ENCODE measurements at regions not wholly inside any gene's neighbourhood (a gene's known extent, or its start where the extent isn't known, plus 50 kb on each side); places are given as distances from the start of the nearest gene placed in this dataset.
"Not testable (repeated sequence)": the region's sequence is repeated elsewhere in the genome, so short reads cannot be mapped to it uniquely, and the experiment has no call there.

DNA sequence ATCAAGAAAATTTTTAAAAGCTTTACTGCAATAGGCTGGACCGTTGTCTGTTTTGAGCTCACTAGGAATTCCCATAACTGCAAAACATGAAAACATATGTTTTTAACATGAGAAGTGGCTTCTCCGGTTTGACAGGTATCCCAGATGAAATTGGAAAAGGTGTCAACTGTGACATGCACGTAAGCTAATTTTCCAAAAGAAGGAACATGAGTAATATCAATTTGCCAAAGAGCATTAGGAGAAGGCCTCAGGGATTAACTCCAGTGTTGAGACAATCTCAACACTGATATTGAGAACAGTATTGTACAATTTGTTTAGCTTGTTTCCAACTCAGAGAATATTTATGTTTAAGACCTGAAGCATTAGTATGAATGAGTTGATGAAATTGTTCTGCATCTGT, 215.5 kb upstream of the KCNN2 start:
- Histone ChIP-seq H3K4me3 (ENCODE audit: low read length) (no peak overlapping the region), H4K20me1 (ENCODE audit: insufficient read depth, low read length) (no peaks in the 10 kb centered on the region), H3K4me1 (ENCODE audit: low read length) (no peaks in the 10 kb centered on the region), H3K9me3 (ENCODE audit: insufficient read depth, low read length) (no peaks in the 10 kb centered on the region), H3K27ac (ENCODE audit: low read length) (no peak overlapping the region), H3K27me3 (ENCODE audit: low read depth, low read length) (no peaks in the 10 kb centered on the region), H3K79me2 (ENCODE audit: low read length) (no peaks in the 10 kb centered on the region), H3K4me2 (ENCODE audit: low read length) (no peak overlapping the region), H3K9ac (ENCODE audit: low read length) (no peak overlapping the region), H2AFZ (ENCODE audit: low read depth, low read length) (no peak overlapping the region), H3K36me3 (replicated peaks; ENCODE audit: low read depth, low read length) (no peaks in the 10 kb centered on the region)
- TF ChIP-seq, protein P1, sequence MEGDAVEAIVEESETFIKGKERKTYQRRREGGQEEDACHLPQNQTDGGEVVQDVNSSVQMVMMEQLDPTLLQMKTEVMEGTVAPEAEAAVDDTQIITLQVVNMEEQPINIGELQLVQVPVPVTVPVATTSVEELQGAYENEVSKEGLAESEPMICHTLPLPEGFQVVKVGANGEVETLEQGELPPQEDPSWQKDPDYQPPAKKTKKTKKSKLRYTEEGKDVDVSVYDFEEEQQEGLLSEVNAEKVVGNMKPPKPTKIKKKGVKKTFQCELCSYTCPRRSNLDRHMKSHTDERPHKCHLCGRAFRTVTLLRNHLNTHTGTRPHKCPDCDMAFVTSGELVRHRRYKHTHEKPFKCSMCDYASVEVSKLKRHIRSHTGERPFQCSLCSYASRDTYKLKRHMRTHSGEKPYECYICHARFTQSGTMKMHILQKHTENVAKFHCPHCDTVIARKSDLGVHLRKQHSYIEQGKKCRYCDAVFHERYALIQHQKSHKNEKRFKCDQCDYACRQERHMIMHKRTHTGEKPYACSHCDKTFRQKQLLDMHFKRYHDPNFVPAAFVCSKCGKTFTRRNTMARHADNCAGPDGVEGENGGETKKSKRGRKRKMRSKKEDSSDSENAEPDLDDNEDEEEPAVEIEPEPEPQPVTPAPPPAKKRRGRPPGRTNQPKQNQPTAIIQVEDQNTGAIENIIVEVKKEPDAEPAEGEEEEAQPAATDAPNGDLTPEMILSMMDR (IDR thresholded peaks at IDR 0.05; ENCODE audit: low read depth, low read length) = no peak
- no peak for TF ChIP-seq EZH2phosphoT487 (IDR thresholded peaks at IDR 0.05; ENCODE audit: low read depth)

DNA sequence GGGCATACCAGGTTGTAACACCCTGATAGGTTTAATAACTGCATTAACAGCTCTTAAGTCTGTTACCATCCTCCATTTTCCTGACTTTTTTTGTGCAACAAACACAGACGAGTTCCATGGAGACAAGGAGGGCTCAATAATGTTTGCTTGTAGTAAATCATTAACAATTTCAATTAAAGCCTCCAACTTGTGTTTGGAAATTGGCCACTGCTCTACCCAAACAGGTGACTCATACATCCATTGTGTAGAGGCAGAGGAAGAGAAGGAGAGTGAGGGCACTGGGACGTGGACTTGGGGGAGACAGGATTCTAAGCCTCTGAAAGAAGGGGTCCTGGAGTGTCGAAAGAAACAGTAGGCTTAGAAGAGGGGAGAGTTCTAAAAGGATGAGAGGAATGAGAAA, 213.6 kb upstream of the KCNN2 start:
- Histone ChIP-seq H3K9me3 (ENCODE audit: insufficient read depth, low read length) (no peaks in the 10 kb centered on the region), H3K4me3 (ENCODE audit: low read length) (no peak overlapping the region), H3K4me2 (ENCODE audit: low read length) (no peak overlapping the region), H3K27me3 (ENCODE audit: low read depth, low read length) (no peaks in the 10 kb centered on the region), H3K9ac (ENCODE audit: low read length) (no peak overlapping the region), H3K27ac (ENCODE audit: low read length) (no peak overlapping the region), H3K79me2 (ENCODE audit: low read length) (no peaks in the 10 kb centered on the region), H4K20me1 (ENCODE audit: insufficient read depth, low read length) (no peaks in the 10 kb centered on the region), H3K4me1 (ENCODE audit: low read length) (no peaks in the 10 kb centered on the region), H2AFZ (ENCODE audit: low read depth, low read length) (no peak overlapping the region), H3K36me3 (replicated peaks; ENCODE audit: low read depth, low read length) (no peaks in the 10 kb centered on the region)
- TF ChIP-seq EZH2phosphoT487 (IDR thresholded peaks at IDR 0.05; ENCODE audit: low read depth) = no peak
- TF ChIP-seq, protein P1 (IDR thresholded peaks at IDR 0.05; ENCODE audit: low read depth, low read length) = no peak

DNA sequence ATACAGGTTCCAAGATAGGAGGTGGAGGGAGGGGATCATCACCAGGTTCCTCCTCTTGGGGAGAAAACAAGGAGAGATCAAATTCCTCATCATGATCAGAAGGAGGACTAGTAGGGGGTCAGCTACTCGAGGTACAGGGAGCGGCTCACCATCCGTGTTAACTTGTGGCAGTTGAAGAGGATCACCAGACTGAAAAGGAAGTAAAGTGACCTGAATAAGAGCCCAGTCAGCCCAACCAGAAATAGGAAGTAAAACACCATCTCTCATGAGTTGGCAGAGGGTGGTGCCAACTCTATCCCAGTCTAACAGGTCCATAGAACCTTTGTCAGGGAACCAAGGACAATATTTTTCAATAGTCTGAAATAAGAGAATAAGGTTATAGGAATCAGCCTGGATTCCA, 213.1 kb upstream of the KCNN2 start:
- H3K27me3 ChIP-seq (ENCODE audit: low read depth, low read length); H3K4me3 ChIP-seq (ENCODE audit: low read length); H4K20me1 ChIP-seq (ENCODE audit: insufficient read depth, low read length); H3K4me2 ChIP-seq (ENCODE audit: low read length); H3K9me3 ChIP-seq (ENCODE audit: insufficient read depth, low read length); H3K79me2 ChIP-seq (ENCODE audit: low read length); H3K27ac ChIP-seq (ENCODE audit: low read length); H3K9ac ChIP-seq (ENCODE audit: low read length); H3K4me1 ChIP-seq (ENCODE audit: low read length); H3K36me3 ChIP-seq (replicated peaks; ENCODE audit: low read depth, low read length); H2AFZ ChIP-seq (ENCODE audit: low read depth, low read length): not testable (repeated sequence)

DNA sequence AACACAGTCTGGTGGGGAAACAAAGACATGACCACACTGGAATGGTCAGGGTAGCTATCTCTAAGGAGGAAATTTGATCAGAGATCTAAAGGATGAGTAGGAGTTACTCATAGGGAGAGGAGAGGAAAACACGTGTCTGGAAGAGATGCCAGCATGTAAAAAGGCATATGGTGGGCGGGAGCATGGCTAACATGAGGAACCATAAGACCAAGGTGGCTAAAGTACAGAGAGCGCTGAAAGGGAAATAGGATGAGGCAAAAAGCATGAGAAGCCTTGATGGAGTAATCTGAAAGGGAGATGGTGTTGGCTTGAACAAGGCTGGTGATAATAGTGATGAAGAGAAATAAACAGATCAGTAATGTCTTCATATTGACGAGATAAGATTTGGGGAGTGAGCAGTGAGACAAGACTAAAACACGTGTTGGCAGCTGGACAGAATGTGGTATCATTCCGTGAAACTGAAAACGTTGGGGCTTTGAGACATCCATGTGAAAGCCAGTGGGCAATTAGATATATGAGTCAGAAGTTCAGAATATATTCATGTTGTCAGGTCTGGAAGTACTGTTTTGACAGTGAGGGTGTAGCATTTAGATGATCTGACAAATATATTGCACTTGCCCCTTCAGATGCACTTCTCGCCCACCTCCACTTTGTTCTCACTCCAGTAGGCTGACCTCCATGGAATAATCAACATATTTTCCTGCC, 209.1 kb upstream of the KCNN2 start:
- H3K4me1 ChIP-seq (ENCODE audit: low read length) = no peaks in the 10 kb centered on the region
- H4K20me1 ChIP-seq (ENCODE audit: insufficient read depth, low read length) = no peaks in the 10 kb centered on the region
- no peak overlapping the region for H3K4me3 ChIP-seq (ENCODE audit: low read length)
- H3K9me3 ChIP-seq (ENCODE audit: insufficient read depth, low read length) = no peaks in the 10 kb centered on the region
- H3K27ac ChIP-seq (ENCODE audit: low read length) = no peak overlapping the region
- H2AFZ ChIP-seq (ENCODE audit: low read depth, low read length) = no peak overlapping the region
- no peak overlapping the region for H3K9ac ChIP-seq (ENCODE audit: low read length)
- H3K79me2 ChIP-seq (ENCODE audit: low read length) = no peaks in the 10 kb centered on the region
- H3K27me3 ChIP-seq (ENCODE audit: low read depth, low read length) = no peaks in the 10 kb centered on the region
- no peak overlapping the region for H3K4me2 ChIP-seq (ENCODE audit: low read length)
- no peaks in the 10 kb centered on the region for H3K36me3 ChIP-seq (replicated peaks; ENCODE audit: low read depth, low read length)
- TF ChIP-seq, protein P1 (IDR thresholded peaks at IDR 0.05; ENCODE audit: low read depth, low read length) = no peak
- TF ChIP-seq EZH2phosphoT487 (IDR thresholded peaks at IDR 0.05; ENCODE audit: low read depth) = no peak
